ENCODE measurements at regions not wholly inside any gene's neighbourhood (a gene's known extent, or its start where the extent isn't known, plus 50 kb on each side); places are given as distances from the start of the nearest gene placed in this dataset.
"Not testable (repeated sequence)": the region's sequence is repeated elsewhere in the genome, so short reads cannot be mapped to it uniquely, and the experiment has no call there.

GRCh38 chr1:187038784-187039183 is 210.0 kb downstream of the PLA2G4A start:
- Histone ChIP-seq H3K4me1 (ENCODE audit: control insufficient read depth in 5 of 5, insufficient read depth in 5 of 5, low read length in 5 of 5) (no peaks in the 10 kb centered on the region), H3K4me3 (no peak overlapping the region), H3K27ac (ENCODE audit: low read depth in 1 of 2, low read length in 1 of 2) (no peak overlapping the region), H3K9me3 (ENCODE audit: control insufficient read depth in 4 of 4, insufficient read depth in 3 of 4, low read length in 3 of 4) (no peaks in the 10 kb centered on the region), H3K9ac (ENCODE audit: insufficient read depth in 1 of 2, low read length in 2 of 2) (no peak overlapping the region), H3K27me3 (ENCODE audit: control insufficient read depth in 3 of 3, insufficient read depth in 3 of 3, low read length in 2 of 3) (no peaks in the 10 kb centered on the region), H3K36me3 (ENCODE audit: control insufficient read depth in 4 of 4, insufficient read depth in 4 of 4, low read length in 4 of 4) (no peaks in the 10 kb centered on the region)
- DNase-seq (no peak), ATAC-seq (ENCODE audit: insufficient read depth, low FRiP score) (no peak)
- 16 to 34% methylated on average over 1 of the region's 1 CpG for WGBS, 2 donors
- no peak for TF ChIP-seq CTCF (IDR thresholded peaks at IDR 0.05; ENCODE audit: control extremely low read depth, extremely low read depth)

GRCh38 chr1:187041104-187041503 is 212.4 kb downstream of the PLA2G4A start:
- no peak for DNase-seq
- Histone ChIP-seq H3K27ac (ENCODE audit: low read depth in 1 of 2, low read length in 1 of 2) (no peak overlapping the region), H3K4me1 (ENCODE audit: control insufficient read depth in 5 of 5, insufficient read depth in 5 of 5, low read length in 5 of 5) (no peaks in the 10 kb centered on the region), H3K4me3 (no peak overlapping the region), H3K27me3 (ENCODE audit: control insufficient read depth in 3 of 3, insufficient read depth in 3 of 3, low read length in 2 of 3) (no peaks in the 10 kb centered on the region), H3K9ac (ENCODE audit: insufficient read depth in 1 of 2, low read length in 2 of 2) (no peak overlapping the region), H3K9me3 (ENCODE audit: control insufficient read depth in 4 of 4, insufficient read depth in 3 of 4, low read length in 3 of 4) (no peaks in the 10 kb centered on the region), H3K36me3 (ENCODE audit: control insufficient read depth in 4 of 4, insufficient read depth in 4 of 4, low read length in 4 of 4) (no peaks in the 10 kb centered on the region)
- 91 to 92% methylated on average over 4 of the region's 4 CpGs for WGBS, 2 donors
- TF ChIP-seq CTCF (IDR thresholded peaks at IDR 0.05; ENCODE audit: control extremely low read depth, extremely low read depth), result no peak
- no peak for ATAC-seq (ENCODE audit: insufficient read depth, low FRiP score)

GRCh38 chr1:187042538-187042937 is 213.8 kb downstream of the PLA2G4A start:
- Histone ChIP-seq H3K4me1 (ENCODE audit: control insufficient read depth in 5 of 5, insufficient read depth in 5 of 5, low read length in 5 of 5) (no peaks in the 10 kb centered on the region), H3K9ac (ENCODE audit: insufficient read depth in 1 of 2, low read length in 2 of 2) (no peak overlapping the region), H3K27me3 (ENCODE audit: control insufficient read depth in 3 of 3, insufficient read depth in 3 of 3, low read length in 2 of 3) (no peaks in the 10 kb centered on the region), H3K4me3 (no peak overlapping the region), H3K9me3 (ENCODE audit: control insufficient read depth in 4 of 4, insufficient read depth in 3 of 4, low read length in 3 of 4) (no peaks in the 10 kb centered on the region), H3K27ac (ENCODE audit: low read depth in 1 of 2, low read length in 1 of 2) (no peak overlapping the region), H3K36me3 (ENCODE audit: control insufficient read depth in 4 of 4, insufficient read depth in 4 of 4, low read length in 4 of 4) (no peaks in the 10 kb centered on the region)
- ATAC-seq (ENCODE audit: insufficient read depth, low FRiP score) (no peak), DNase-seq (no peak)
- no peak for TF ChIP-seq CTCF (IDR thresholded peaks at IDR 0.05; ENCODE audit: control extremely low read depth, extremely low read depth)
- 84 to 88% methylated on average over 1 of the region's 1 CpG for WGBS, 2 donors

GRCh38 chr1:187043433-187043832 is 214.7 kb downstream of the PLA2G4A start:
- DNase-seq; H3K4me1 ChIP-seq (ENCODE audit: control insufficient read depth in 5 of 5, insufficient read depth in 5 of 5, low read length in 5 of 5); H3K27ac ChIP-seq (ENCODE audit: low read depth in 1 of 2, low read length in 1 of 2); H3K36me3 ChIP-seq (ENCODE audit: control insufficient read depth in 4 of 4, insufficient read depth in 4 of 4, low read length in 4 of 4); H3K9ac ChIP-seq (ENCODE audit: insufficient read depth in 1 of 2, low read length in 2 of 2); H3K27me3 ChIP-seq (ENCODE audit: control insufficient read depth in 3 of 3, insufficient read depth in 3 of 3, low read length in 2 of 3); H3K4me3 ChIP-seq; ATAC-seq (ENCODE audit: insufficient read depth, low FRiP score); H3K9me3 ChIP-seq (ENCODE audit: control insufficient read depth in 4 of 4, insufficient read depth in 3 of 4, low read length in 3 of 4): not testable (repeated sequence)
